Cardiac muscle cell (in vitro differentiated cells and primary cell): ENCODE measurements at regions not wholly inside any gene's neighbourhood (a gene's known extent, or its start where the extent isn't known, plus 50 kb on each side); places are given as distances from the start of the nearest gene placed in this dataset.

ENCODE experiments used
- DNase-seq, 2 donors: peaks; one replicate each; pipeline versions ENCODE4 v3.0.0 to v3.0.0-alpha.2; 2010 to 2017; ENCODE audit warnings: low read depth in 1 of 2, low spot score in 1 of 2
- H3K27ac ChIP-seq: fragments of 200-600 bp; sonication (generic); 2 replicates; pipeline ENCODE4 v1.5.1; 2016
- H3K27me3 ChIP-seq: fragments of 200-600 bp; sonication (generic); 2 replicates; pipeline ENCODE4 v1.6.0; 2016; ENCODE audit warnings: control low read depth
- H3K36me3 ChIP-seq: fragments of 200-600 bp; sonication (generic); 2 replicates; pipeline ENCODE4 v1.5.1; 2016; ENCODE audit warnings: control low read depth
- H3K4me1 ChIP-seq: fragments of 200-600 bp; sonication (generic); 2 replicates; pipeline ENCODE4 v1.8.1; 2017; ENCODE audit warnings: low read depth, mild to moderate bottlenecking, mixed run types
- H3K4me3 ChIP-seq: fragments of 200-600 bp; sonication (generic); 2 replicates; pipeline ENCODE4 v1.5.1; 2016; ENCODE audit warnings: mild to moderate bottlenecking
- H3K9me3 ChIP-seq: fragments of 200-600 bp; sonication (generic); 2 replicates; pipeline ENCODE4 v1.5.1; 2017; ENCODE audit warnings: low read depth, mild to moderate bottlenecking, control low read depth
- TF ChIP-seq, protein P1 (sequence below): IDR thresholded peaks from 2 replicates; pipeline ENCODE4 v1.5.1; 2012; ENCODE audit warnings: low read depth, mild to moderate bottlenecking, low read length

DNA sequence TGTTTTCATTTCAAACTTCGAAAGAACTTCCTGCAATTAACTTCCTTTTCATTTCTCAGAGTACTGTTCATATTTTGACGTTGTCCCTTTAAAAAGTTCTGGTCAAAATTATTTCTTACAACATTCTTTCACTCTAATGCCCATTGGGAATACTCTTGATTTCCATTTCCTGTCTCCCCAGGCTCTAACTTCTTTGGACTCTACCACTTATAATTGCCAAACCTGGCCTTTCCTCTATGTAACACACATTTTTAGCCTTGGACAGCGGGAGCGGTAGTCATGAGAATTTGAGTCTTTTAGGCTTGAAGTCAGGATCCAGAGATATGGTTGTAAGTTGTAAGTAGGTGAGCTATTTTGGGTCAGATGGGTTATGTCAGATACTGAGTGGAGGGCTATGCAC is 163.5 kb upstream of the SPRY2 start:
- Histone ChIP-seq H3K27ac (no peak overlapping the region), H3K27me3 (no peaks in the 10 kb centered on the region), H3K36me3 (no peaks in the 10 kb centered on the region), H3K9me3 (no peaks in the 10 kb centered on the region), H3K4me1 (no peaks in the 10 kb centered on the region), H3K4me3 (no peak overlapping the region)
- peak in 1 of 2 donors; percentile 43 for DNase-seq
- TF ChIP-seq, protein P1, sequence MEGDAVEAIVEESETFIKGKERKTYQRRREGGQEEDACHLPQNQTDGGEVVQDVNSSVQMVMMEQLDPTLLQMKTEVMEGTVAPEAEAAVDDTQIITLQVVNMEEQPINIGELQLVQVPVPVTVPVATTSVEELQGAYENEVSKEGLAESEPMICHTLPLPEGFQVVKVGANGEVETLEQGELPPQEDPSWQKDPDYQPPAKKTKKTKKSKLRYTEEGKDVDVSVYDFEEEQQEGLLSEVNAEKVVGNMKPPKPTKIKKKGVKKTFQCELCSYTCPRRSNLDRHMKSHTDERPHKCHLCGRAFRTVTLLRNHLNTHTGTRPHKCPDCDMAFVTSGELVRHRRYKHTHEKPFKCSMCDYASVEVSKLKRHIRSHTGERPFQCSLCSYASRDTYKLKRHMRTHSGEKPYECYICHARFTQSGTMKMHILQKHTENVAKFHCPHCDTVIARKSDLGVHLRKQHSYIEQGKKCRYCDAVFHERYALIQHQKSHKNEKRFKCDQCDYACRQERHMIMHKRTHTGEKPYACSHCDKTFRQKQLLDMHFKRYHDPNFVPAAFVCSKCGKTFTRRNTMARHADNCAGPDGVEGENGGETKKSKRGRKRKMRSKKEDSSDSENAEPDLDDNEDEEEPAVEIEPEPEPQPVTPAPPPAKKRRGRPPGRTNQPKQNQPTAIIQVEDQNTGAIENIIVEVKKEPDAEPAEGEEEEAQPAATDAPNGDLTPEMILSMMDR: no peak

- Histone ChIP-seq H3K4me3 (no peak overlapping the region), H3K27ac (no peak overlapping the region), H3K36me3 (no peaks in the 10 kb centered on the region), H3K27me3 (no peaks in the 10 kb centered on the region), H3K9me3 (no peaks in the 10 kb centered on the region), H3K4me1 (no peaks in the 10 kb centered on the region)
- DNase-seq: no peak
- TF ChIP-seq, protein P1: no peak
Observed at GRCh38 chr13:80502359-80502758, 161.4 kb upstream of the SPRY2 start.

GRCh38 chr13:80501556-80501955 is 160.6 kb upstream of the SPRY2 start:
- TF ChIP-seq, protein P1: no peak
- no peak overlapping the region for H3K27ac ChIP-seq
- H3K4me1 ChIP-seq: no peaks in the 10 kb centered on the region
- H3K27me3 ChIP-seq: no peaks in the 10 kb centered on the region
- H3K4me3 ChIP-seq: no peak overlapping the region
- no peak for DNase-seq
- H3K9me3 ChIP-seq: no peaks in the 10 kb centered on the region
- H3K36me3 ChIP-seq: no peaks in the 10 kb centered on the region

DNA sequence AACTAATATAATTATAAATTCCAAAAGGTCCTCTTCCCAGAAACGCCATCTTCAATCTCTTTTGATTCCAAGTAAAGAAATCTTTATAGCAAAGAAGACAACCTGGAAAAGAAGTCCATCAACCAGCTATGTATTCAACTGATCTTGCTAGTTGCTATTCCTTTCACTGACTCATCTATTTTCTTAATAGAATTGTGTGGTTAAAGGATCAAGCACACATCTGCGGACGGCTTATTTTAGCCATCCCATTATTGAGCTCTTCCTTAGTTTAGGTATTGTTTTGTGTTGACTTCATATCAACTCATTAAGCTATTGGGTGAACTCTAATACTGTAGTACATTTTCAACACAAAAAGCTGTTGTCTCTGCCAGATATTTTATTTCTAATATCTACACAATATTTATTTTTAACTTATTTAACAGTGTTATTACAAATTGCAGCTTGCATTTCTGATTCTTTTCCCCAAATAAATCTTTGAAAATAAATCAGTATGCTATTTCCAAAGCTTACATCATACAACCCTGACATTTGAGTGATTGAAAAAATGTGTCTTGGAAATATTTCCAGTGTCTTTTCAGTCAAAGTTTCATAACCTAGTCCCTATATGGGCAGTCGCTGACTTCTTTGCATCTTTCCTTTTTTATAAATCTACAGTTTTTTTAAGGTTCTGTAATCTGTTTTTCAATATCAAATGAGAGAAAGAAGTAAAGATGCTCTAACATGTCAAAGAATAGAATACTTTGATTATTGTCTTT is 158.8 kb upstream of the SPRY2 start:
- TF ChIP-seq, protein P1: no peak
- H3K9me3 ChIP-seq: no peaks in the 10 kb centered on the region
- no peaks in the 10 kb centered on the region for H3K36me3 ChIP-seq
- no peak overlapping the region for H3K27ac ChIP-seq
- no peaks in the 10 kb centered on the region for H3K4me1 ChIP-seq
- H3K27me3 ChIP-seq: no peaks in the 10 kb centered on the region
- no peak overlapping the region for H3K4me3 ChIP-seq
- DNase-seq: no peak

DNA sequence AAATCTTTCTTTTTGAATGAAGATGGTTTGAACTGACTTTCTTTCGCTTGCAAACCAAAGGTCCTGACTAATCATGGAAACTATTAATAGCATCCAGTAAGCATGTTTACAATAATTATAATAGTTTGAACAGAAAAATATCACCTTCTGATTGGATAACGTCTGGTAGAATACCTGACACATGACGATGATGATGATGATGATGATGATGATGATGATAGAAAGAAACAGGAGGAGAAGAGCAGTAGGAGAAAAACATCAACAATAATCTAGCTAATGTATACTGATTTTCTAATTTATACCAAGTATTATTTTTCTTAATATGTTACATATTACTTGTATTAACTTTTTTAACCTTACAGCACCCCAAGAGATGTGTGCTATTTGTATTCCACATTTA is 157.5 kb upstream of the SPRY2 start:
- no peak for DNase-seq
- no peaks in the 10 kb centered on the region for H3K27me3 ChIP-seq
- H3K4me1 ChIP-seq: no peaks in the 10 kb centered on the region
- TF ChIP-seq, protein P1: no peak
- no peak overlapping the region for H3K4me3 ChIP-seq
- H3K36me3 ChIP-seq: no peaks in the 10 kb centered on the region
- no peak overlapping the region for H3K27ac ChIP-seq
- no peaks in the 10 kb centered on the region for H3K9me3 ChIP-seq
